ENCODE measurements at regions not wholly inside any gene's neighbourhood (a gene's known extent, or its start where the extent isn't known, plus 50 kb on each side); places are given as distances from the start of the nearest gene placed in this dataset.

DNA sequence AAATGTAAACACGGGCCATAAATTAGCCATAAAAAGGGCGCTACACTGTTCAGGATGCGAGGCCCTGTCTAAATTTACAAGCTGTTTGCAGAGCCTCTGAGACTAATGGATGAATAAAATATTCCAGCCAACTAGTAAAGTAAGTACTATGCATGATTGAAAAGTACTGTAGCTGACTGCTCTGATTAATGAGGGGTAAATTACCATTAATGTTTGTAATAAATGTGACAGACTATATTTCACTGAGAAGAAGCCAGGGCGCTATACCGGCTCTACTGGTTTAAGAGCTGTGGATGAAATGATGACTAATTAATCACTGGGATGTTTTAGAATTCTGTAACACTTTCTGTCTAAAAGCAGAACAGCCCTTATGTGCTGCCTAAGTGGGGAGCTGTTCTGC, 54.3 kb upstream of the RGPD4 start:
- BruUV-seq (replicated peaks), result no TSS peak

DNA sequence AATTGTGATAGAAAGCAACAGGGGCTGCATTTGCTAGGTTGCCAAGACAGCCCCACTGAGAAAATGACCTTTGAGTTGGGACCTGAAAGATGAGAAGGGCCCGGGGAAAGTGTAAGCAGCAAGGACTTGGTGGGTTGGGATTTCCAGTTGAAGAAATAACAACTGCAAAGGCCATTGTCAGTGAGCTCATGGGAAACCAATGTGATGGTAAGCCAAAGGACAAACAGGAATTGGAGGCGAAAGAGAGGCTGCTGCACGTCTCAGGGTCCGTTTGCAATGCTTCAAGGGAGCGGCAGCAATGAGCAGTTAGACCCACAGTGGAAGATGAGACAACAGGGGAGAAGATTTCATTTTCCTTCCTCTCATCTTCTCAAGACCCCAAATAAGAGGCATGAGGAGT, 51.5 kb upstream of the RGPD4 start:
- Mint-ChIP-seq H3K9me3 (ENCODE audit: low read depth, unreplicated experiment) (peaks cover 4% of the 10 kb centered on the region), H3K4me3 (ENCODE audit: low read depth, unreplicated experiment) (no peak overlapping the region), H3K36me3 (ENCODE audit: insufficient read depth, unreplicated experiment) (no peaks in the 10 kb centered on the region), H3K4me1 (ENCODE audit: low read depth, unreplicated experiment) (no peaks in the 10 kb centered on the region), H3K27me3 (ENCODE audit: unreplicated experiment) (peaks cover 12% of the 10 kb centered on the region), H3K27ac (ENCODE audit: unreplicated experiment) (no peak overlapping the region)
- no peak for DNase-seq
- CTCF ChIA-PET, result no interaction called here
- TF ChIP-seq, protein P1, sequence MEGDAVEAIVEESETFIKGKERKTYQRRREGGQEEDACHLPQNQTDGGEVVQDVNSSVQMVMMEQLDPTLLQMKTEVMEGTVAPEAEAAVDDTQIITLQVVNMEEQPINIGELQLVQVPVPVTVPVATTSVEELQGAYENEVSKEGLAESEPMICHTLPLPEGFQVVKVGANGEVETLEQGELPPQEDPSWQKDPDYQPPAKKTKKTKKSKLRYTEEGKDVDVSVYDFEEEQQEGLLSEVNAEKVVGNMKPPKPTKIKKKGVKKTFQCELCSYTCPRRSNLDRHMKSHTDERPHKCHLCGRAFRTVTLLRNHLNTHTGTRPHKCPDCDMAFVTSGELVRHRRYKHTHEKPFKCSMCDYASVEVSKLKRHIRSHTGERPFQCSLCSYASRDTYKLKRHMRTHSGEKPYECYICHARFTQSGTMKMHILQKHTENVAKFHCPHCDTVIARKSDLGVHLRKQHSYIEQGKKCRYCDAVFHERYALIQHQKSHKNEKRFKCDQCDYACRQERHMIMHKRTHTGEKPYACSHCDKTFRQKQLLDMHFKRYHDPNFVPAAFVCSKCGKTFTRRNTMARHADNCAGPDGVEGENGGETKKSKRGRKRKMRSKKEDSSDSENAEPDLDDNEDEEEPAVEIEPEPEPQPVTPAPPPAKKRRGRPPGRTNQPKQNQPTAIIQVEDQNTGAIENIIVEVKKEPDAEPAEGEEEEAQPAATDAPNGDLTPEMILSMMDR (IDR thresholded peaks at IDR 0.05; ENCODE audit: unreplicated experiment), result no peak
- intact Hi-C loops (cut with micrococcal nuclease; ENCODE audit: unreplicated experiment), result no loop called here
- BruUV-seq (replicated peaks), result no TSS peak

More for the DNA sequence above, 54.3 kb upstream of the RGPD4 start:
- Mint-ChIP-seq H3K36me3 (ENCODE audit: insufficient read depth, unreplicated experiment) (no peaks in the 10 kb centered on the region), H3K4me3 (ENCODE audit: low read depth, unreplicated experiment) (no peak overlapping the region), H3K4me1 (ENCODE audit: low read depth, unreplicated experiment) (no peaks in the 10 kb centered on the region), H3K27me3 (ENCODE audit: unreplicated experiment) (peaks cover 12% of the 10 kb centered on the region), H3K9me3 (ENCODE audit: low read depth, unreplicated experiment) (peaks cover 4% of the 10 kb centered on the region), H3K27ac (ENCODE audit: unreplicated experiment) (no peak overlapping the region)
- intact Hi-C loops (cut with micrococcal nuclease; ENCODE audit: unreplicated experiment), result no loop called here
- CTCF ChIA-PET, result interaction anchor here (1.4 kb wide), 1 partner anchor 17 kb away, joined by 3 read pairs; no protein-coding TSS in a partner anchor
- TF ChIP-seq, protein P1 (IDR thresholded peaks at IDR 0.05; ENCODE audit: unreplicated experiment), result no peak
- DNase-seq, result no peak

DNA sequence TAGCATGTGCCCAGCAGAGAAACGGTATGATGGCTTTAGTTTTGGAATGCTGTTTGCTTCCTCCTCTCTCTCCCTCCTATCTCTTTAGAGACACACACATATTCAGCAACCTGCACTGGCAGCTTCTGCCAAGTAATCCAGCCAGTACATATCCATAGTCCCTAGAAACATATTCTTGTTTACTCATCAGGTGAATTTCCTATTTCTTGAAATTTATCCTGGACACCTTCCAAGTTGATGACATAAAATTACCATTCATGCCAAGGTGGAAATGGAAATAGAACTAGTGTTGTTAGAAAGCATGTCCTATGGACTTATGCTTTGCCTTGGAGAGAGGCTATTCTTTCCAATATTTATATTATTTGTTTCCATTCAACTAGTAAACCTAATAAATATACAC, 50.9 kb upstream of the RGPD4 start:
- H3K27me3 Mint-ChIP-seq (ENCODE audit: unreplicated experiment), result peaks cover 12% of the 10 kb centered on the region
- no peak overlapping the region for H3K4me3 Mint-ChIP-seq (ENCODE audit: low read depth, unreplicated experiment)
- CTCF ChIA-PET, result no interaction called here

DNA sequence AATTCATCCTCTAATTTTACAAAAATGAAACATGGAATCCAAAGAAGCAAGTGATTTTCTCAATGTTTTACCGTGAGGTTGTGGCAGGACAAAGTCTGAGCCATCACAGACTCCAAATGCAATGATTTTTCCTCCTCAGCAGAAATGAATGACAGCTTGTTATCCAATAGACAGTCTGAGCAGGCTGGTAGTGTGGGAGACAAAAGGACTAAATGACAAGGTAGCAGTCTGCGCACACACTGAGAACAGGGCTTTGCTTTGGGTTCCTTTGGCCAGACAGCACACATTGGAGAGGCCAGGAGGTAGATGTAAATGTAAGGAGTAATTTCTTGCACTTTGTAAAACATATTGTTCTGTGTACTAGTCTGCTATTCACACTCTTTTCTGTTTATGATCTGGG, 50.3 kb upstream of the RGPD4 start:
- CTCF ChIA-PET, result no interaction called here
- Mint-ChIP-seq H3K4me1 (ENCODE audit: low read depth, unreplicated experiment) (no peaks in the 10 kb centered on the region), H3K9me3 (ENCODE audit: low read depth, unreplicated experiment) (peaks cover 4% of the 10 kb centered on the region), H3K27ac (ENCODE audit: unreplicated experiment) (no peak overlapping the region), H3K4me3 (ENCODE audit: low read depth, unreplicated experiment) (no peak overlapping the region), H3K27me3 (ENCODE audit: unreplicated experiment) (peaks cover 12% of the 10 kb centered on the region), H3K36me3 (ENCODE audit: insufficient read depth, unreplicated experiment) (no peaks in the 10 kb centered on the region)
- no peak for DNase-seq
- TF ChIP-seq, protein P1 (IDR thresholded peaks at IDR 0.05; ENCODE audit: unreplicated experiment), result no peak
- no TSS peak for BruUV-seq (replicated peaks)
- intact Hi-C loops (cut with micrococcal nuclease; ENCODE audit: unreplicated experiment), result no loop called here

More for the DNA sequence above, 50.9 kb upstream of the RGPD4 start:
- TF ChIP-seq, protein P1 (IDR thresholded peaks at IDR 0.05; ENCODE audit: unreplicated experiment), result no peak
- no TSS peak for BruUV-seq (replicated peaks)
- no peaks in the 10 kb centered on the region for H3K36me3 Mint-ChIP-seq (ENCODE audit: insufficient read depth, unreplicated experiment)
- no peak overlapping the region for H3K27ac Mint-ChIP-seq (ENCODE audit: unreplicated experiment)
- intact Hi-C loops (cut with micrococcal nuclease; ENCODE audit: unreplicated experiment), result no loop called here
- DNase-seq, result no peak
- peaks cover 4% of the 10 kb centered on the region for H3K9me3 Mint-ChIP-seq (ENCODE audit: low read depth, unreplicated experiment)
- H3K4me1 Mint-ChIP-seq (ENCODE audit: low read depth, unreplicated experiment), result no peaks in the 10 kb centered on the region
